Endothelial cell of umbilical vein (primary cell): ENCODE measurements at regions not wholly inside any gene's neighbourhood (a gene's known extent, or its start where the extent isn't known, plus 50 kb on each side); places are given as distances from the start of the nearest gene placed in this dataset.

Experiments
- BruUV-seq: library from RNA; stranded (reverse); fragments of 400-500 nt; replicated peaks from 2 replicates; lab custom pipeline; 2021; lab: Mats Ljungman, UMichigan
- CTCF ChIA-PET: fragments of 300-600, 350-600 bp; sonication (Branson Sonifier 250); formaldehyde crosslinking; loops from one replicate; lab custom pipeline; 2021; ENCODE audit warnings: antibody characterized with exemption, inconsistent platforms; lab: Charles Lee
- POLR2A ChIA-PET: fragments of 300-600, 350-600 bp; sonication (Branson Sonifier 250); formaldehyde crosslinking; loops from one replicate; lab custom pipeline; 2021; ENCODE audit warnings: antibody characterized with exemption, inconsistent platforms; lab: Charles Lee
- DNase-seq: peaks from one replicate; pipeline ENCODE4 v3.0.0-alpha.2; 2011; ENCODE audit warnings: low read depth, low spot score
- FAIRE-seq: peaks from 2 replicates; lab custom pipeline; 2011; peaks lifted over from hg19 to GRCh38; lab: Jason Lieb, UNC
- H2AFZ ChIP-seq: 2 replicates; pipeline ENCODE4 v1.6.0; 2012; ENCODE audit warnings: low read depth, low read length, control low read depth, inconsistent platforms
- H3K27ac ChIP-seq: 2 replicates; pipeline ENCODE4 v1.5.1; 2011; ENCODE audit warnings: low read depth, mild to moderate bottlenecking, control low read depth, low read length, moderate library complexity; ENCODE audit not compliant: insufficient read depth
- H3K27me3 ChIP-seq, 2 experiments: 2 replicates each; pipeline versions ENCODE4 v1.6.0 to v1.6.1; 2011; ENCODE audit warnings: low read length in 2 of 2, mixed read lengths in 1 of 2; ENCODE audit not compliant: control insufficient read depth in 2 of 2, insufficient read depth in 2 of 2
- H3K36me3 ChIP-seq, 2 experiments: 2 replicates in 1 of 2; 3 replicates in 1 of 2; pipeline ENCODE4 v1.5.1; 2011; ENCODE audit warnings: low read length in 2 of 2, mild to moderate bottlenecking in 1 of 2, moderate library complexity in 1 of 2; ENCODE audit not compliant: control insufficient read depth in 2 of 2, insufficient read depth in 2 of 2; ENCODE audit errors: extremely low read depth in 1 of 2
- H3K4me1 ChIP-seq: 3 replicates; pipeline ENCODE4 v1.5.1; 2011; ENCODE audit warnings: mild to moderate bottlenecking, low read length; ENCODE audit not compliant: control insufficient read depth, insufficient read depth; ENCODE audit errors: extremely low read depth
- H3K4me2 ChIP-seq: 2 replicates; pipeline ENCODE4 v1.6.1; 2011; ENCODE audit warnings: low read length, control low read depth, mixed read lengths; ENCODE audit not compliant: insufficient read depth
- H3K4me3 ChIP-seq, 3 experiments: fragments of 200-600 bp in 1 of 3; sonication (generic), shearing (Covaris generic) in 1 of 3; replicated peaks in 1 of 3; 2 replicates each; pipeline ENCODE4 v1.5.1; 2011 to 2016; ENCODE audit warnings: control low read depth in 3 of 3, low read length in 3 of 3, mild to moderate bottlenecking in 2 of 3, inconsistent platforms in 1 of 3, low read depth in 1 of 3, moderate library complexity in 1 of 3; ENCODE audit not compliant: insufficient read depth in 1 of 3
- H3K79me2 ChIP-seq: 2 replicates; pipeline ENCODE4 v1.6.0; 2012; ENCODE audit warnings: low read length, inconsistent platforms; ENCODE audit not compliant: control insufficient read depth, insufficient read depth
- H3K9ac ChIP-seq: replicated peaks from 2 replicates; pipeline ENCODE3; 2011; ENCODE audit warnings: low read length, control low read depth; ENCODE audit not compliant: insufficient read depth; ENCODE audit errors: extremely low read depth
- H3K9me1 ChIP-seq: replicated peaks from 3 replicates; pipeline ENCODE4 v1.6.0; 2011; ENCODE audit warnings: mild to moderate bottlenecking, low read length; ENCODE audit not compliant: control insufficient read depth, insufficient read depth; ENCODE audit errors: extremely low read depth
- H3K9me3 ChIP-seq: replicated peaks from 2 replicates; pipeline ENCODE4 v1.5.1; 2012; ENCODE audit warnings: low read length, inconsistent platforms; ENCODE audit not compliant: control insufficient read depth, insufficient read depth
- H4K20me1 ChIP-seq: replicated peaks from 2 replicates; pipeline ENCODE3; 2011; ENCODE audit warnings: mild to moderate bottlenecking, low read length; ENCODE audit not compliant: control insufficient read depth, insufficient read depth; ENCODE audit errors: extremely low read depth
- CTCF ChIP-seq, 2 donors: IDR thresholded peaks; 1 replicate in 1 of 2; 2 replicates in 1 of 2; pipeline ENCODE4 v1.5.1; 2011; ENCODE audit warnings: low read length in 2 of 2, mild to moderate bottlenecking in 2 of 2, moderate library complexity in 2 of 2, control low read depth in 1 of 2, inconsistent platforms in 1 of 2, low read depth in 1 of 2; ENCODE audit not compliant: insufficient read depth in 1 of 2; ENCODE audit errors: extremely low read depth in 1 of 2
- EZH2 ChIP-seq: IDR thresholded peaks from 2 replicates; pipeline ENCODE4 v1.6.1; 2012; ENCODE audit warnings: borderline replicate concordance, low read depth, mild to moderate bottlenecking, moderate library complexity, low read length, inconsistent platforms; ENCODE audit not compliant: severe bottlenecking
- FOS ChIP-seq: IDR thresholded peaks from 2 replicates; pipeline ENCODE4 v1.6.1; 2011; ENCODE audit warnings: mild to moderate bottlenecking, low read length, moderate library complexity, borderline replicate concordance; ENCODE audit not compliant: insufficient read depth
- GATA2 ChIP-seq: IDR thresholded peaks from 2 replicates; pipeline ENCODE4 v1.7.0; 2011; ENCODE audit warnings: low read depth, mild to moderate bottlenecking, moderate library complexity, mixed read lengths, low read length; ENCODE audit not compliant: insufficient read length, insufficient read depth
- JUN ChIP-seq: IDR thresholded peaks from 2 replicates; pipeline ENCODE4 v1.6.1; 2011; ENCODE audit warnings: borderline replicate concordance, low read depth; ENCODE audit not compliant: insufficient read length, insufficient read depth
- MAX ChIP-seq: IDR thresholded peaks from 2 replicates; pipeline ENCODE4 v1.6.1; 2011; ENCODE audit not compliant: insufficient read depth, insufficient read length
- MYC ChIP-seq: IDR thresholded peaks from one replicate; pipeline ENCODE4 v1.6.1; 2011; ENCODE audit warnings: mild to moderate bottlenecking, low read depth, low read length
- POLR2A ChIP-seq: IDR thresholded peaks from 2 replicates; pipeline ENCODE4 v1.6.1; 2012; ENCODE audit warnings: low read depth, mild to moderate bottlenecking, control low read depth, low read length
- POLR2AphosphoS5 ChIP-seq: IDR thresholded peaks from 2 replicates; pipeline ENCODE4 v1.6.1; 2012; ENCODE audit warnings: low read depth, mild to moderate bottlenecking, control low read depth, low read length, moderate library complexity; ENCODE audit not compliant: insufficient read depth
- dilution Hi-C: fragments of 300-500 bp; cut with MboI; formaldehyde crosslinking; loops from one replicate; pipeline ENCODE4 v1.15.0; 2019; ENCODE audit warnings: low sequenced_read_pairs; ENCODE audit not compliant: extremely low pct_ligation_motif_present
- intact Hi-C: fragments of 100-400 bp; cut with micrococcal nuclease; formaldehyde crosslinking; loops from one replicate; pipeline ENCODE4 v1.10.0; 2022

- no peak overlapping the region for H2AFZ ChIP-seq
- no peaks in the 10 kb centered on the region for H3K36me3 ChIP-seq
- ChIA-PET POLR2A (no interaction called here), CTCF (no interaction called here)
- no peak for FAIRE-seq
- H3K4me1 ChIP-seq, result no peaks in the 10 kb centered on the region
- no peaks in the 10 kb centered on the region for H4K20me1 ChIP-seq
- H3K4me2 ChIP-seq, result no peak overlapping the region
- no TSS peak for BruUV-seq
- no peak overlapping the region for H3K4me3 ChIP-seq
- H3K27ac ChIP-seq, result no peak overlapping the region
- intact Hi-C loops, result no loop called here
- dilution Hi-C loops, result no loop called here
- no peak for DNase-seq
- H3K9me3 ChIP-seq, result no peaks in the 10 kb centered on the region
- H3K79me2 ChIP-seq, result no peaks in the 10 kb centered on the region
- no peaks in the 10 kb centered on the region for H3K27me3 ChIP-seq
- TF ChIP-seq POLR2AphosphoS5, result no peak
- TF ChIP-seq JUN, result no peak
- TF ChIP-seq MYC, result no peak
- TF ChIP-seq FOS, result no peak
- no peak for TF ChIP-seq MAX
- TF ChIP-seq POLR2A, result no peak
- no peak for TF ChIP-seq EZH2
- TF ChIP-seq GATA2, result no peak
- TF ChIP-seq CTCF (IDR thresholded peaks at IDR 0.05; ENCODE audit: extremely low read depth in 1 of 2, insufficient read depth in 1 of 2, low read depth in 1 of 2, low read length in 2 of 2), result no peak
- no peak overlapping the region for H3K9ac ChIP-seq
- H3K9me1 ChIP-seq, result no peaks in the 10 kb centered on the region
These were observed 351.6 kb upstream of the CNR1 start for GRCh38 chr6:88517737-88518136.
